Calu3 (cell line): ENCODE measurements at regions not wholly inside any gene's neighbourhood (a gene's known extent, or its start where the extent isn't known, plus 50 kb on each side); places are given as distances from the start of the nearest gene placed in this dataset.

Experiments used
- BruUV-seq: library from RNA; stranded (reverse); fragments of 400-500 nt; replicated peaks from 2 replicates; lab custom pipeline; 2021; lab: Mats Ljungman, UMichigan
- CTCF ChIA-PET: fragments of 300-600 bp; sonication (Branson Sonifier 250); formaldehyde crosslinking; loops from one replicate; lab custom pipeline; 2022; ENCODE audit warnings: antibody characterized with exemption; lab: Charles Lee
- DNase-seq: peaks from one replicate; pipeline ENCODE4 v3.0.0; 2022
- H3K27ac Mint-ChIP-seq: one replicate; pipeline ENCODE4 v1.8.0; 2022; ENCODE audit warnings: mixed read lengths; ENCODE audit not compliant: unreplicated experiment
- H3K27me3 Mint-ChIP-seq: one replicate; pipeline ENCODE4 v1.8.0; 2022; ENCODE audit warnings: mixed read lengths; ENCODE audit not compliant: unreplicated experiment
- H3K36me3 Mint-ChIP-seq: one replicate; pipeline ENCODE4 v1.8.0; 2022; ENCODE audit warnings: mild to moderate bottlenecking, moderate library complexity, mixed read lengths; ENCODE audit not compliant: insufficient read depth, unreplicated experiment
- H3K4me1 Mint-ChIP-seq: one replicate; pipeline ENCODE4 v1.8.0; 2022; ENCODE audit warnings: mild to moderate bottlenecking, low read depth, mixed read lengths; ENCODE audit not compliant: unreplicated experiment
- H3K4me3 Mint-ChIP-seq: one replicate; pipeline ENCODE4 v1.8.0; 2022; ENCODE audit warnings: mild to moderate bottlenecking, low read depth, moderate library complexity, mixed read lengths; ENCODE audit not compliant: unreplicated experiment
- H3K9me3 Mint-ChIP-seq: one replicate; pipeline ENCODE4 v1.8.0; 2022; ENCODE audit warnings: low read depth, mixed read lengths; ENCODE audit not compliant: unreplicated experiment
- intact Hi-C: fragments of 100-400 bp; cut with micrococcal nuclease; formaldehyde crosslinking; loops from one replicate; pipeline ENCODE4 v1.10.0; 2022; ENCODE audit not compliant: unreplicated experiment
- TF ChIP-seq, protein P1 (sequence below): fragments of 200-600 bp; IDR thresholded peaks from one replicate; pipeline ENCODE4 v1.8.0; 2022; ENCODE audit warnings: antibody characterized with exemption; ENCODE audit not compliant: unreplicated experiment

DNA sequence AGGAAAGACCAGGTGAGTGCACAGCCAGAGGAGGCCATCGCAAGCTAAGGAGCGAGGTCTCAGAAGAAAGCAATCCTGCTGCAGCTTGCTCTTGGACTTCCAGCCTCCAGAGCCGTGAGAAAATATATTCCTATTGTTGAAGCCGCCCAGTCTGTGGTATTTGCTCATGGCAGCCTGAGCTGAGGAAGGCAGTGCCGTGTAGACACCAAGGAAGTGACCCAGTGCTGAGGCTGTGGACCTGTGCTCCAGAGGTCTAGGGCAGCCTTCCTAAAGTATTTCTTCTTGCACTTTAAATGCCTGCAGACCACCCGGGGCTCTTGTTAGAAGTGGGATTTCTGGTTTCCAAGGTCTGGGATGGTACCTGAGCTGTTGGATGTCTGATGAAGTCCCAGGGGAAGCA lies 158.5 kb upstream of the KL start:
- H3K36me3 Mint-ChIP-seq = no peaks in the 10 kb centered on the region
- H3K27me3 Mint-ChIP-seq = peaks cover 10% of the 10 kb centered on the region
- H3K4me3 Mint-ChIP-seq = no peak overlapping the region
- H3K27ac Mint-ChIP-seq = no peak overlapping the region
- intact Hi-C loops = no loop called here
- no peaks in the 10 kb centered on the region for H3K9me3 Mint-ChIP-seq
- BruUV-seq = no TSS peak
- no peak for DNase-seq
- no peaks in the 10 kb centered on the region for H3K4me1 Mint-ChIP-seq
- CTCF ChIA-PET = no interaction called here
- TF ChIP-seq, protein P1, sequence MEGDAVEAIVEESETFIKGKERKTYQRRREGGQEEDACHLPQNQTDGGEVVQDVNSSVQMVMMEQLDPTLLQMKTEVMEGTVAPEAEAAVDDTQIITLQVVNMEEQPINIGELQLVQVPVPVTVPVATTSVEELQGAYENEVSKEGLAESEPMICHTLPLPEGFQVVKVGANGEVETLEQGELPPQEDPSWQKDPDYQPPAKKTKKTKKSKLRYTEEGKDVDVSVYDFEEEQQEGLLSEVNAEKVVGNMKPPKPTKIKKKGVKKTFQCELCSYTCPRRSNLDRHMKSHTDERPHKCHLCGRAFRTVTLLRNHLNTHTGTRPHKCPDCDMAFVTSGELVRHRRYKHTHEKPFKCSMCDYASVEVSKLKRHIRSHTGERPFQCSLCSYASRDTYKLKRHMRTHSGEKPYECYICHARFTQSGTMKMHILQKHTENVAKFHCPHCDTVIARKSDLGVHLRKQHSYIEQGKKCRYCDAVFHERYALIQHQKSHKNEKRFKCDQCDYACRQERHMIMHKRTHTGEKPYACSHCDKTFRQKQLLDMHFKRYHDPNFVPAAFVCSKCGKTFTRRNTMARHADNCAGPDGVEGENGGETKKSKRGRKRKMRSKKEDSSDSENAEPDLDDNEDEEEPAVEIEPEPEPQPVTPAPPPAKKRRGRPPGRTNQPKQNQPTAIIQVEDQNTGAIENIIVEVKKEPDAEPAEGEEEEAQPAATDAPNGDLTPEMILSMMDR = no peak

DNA sequence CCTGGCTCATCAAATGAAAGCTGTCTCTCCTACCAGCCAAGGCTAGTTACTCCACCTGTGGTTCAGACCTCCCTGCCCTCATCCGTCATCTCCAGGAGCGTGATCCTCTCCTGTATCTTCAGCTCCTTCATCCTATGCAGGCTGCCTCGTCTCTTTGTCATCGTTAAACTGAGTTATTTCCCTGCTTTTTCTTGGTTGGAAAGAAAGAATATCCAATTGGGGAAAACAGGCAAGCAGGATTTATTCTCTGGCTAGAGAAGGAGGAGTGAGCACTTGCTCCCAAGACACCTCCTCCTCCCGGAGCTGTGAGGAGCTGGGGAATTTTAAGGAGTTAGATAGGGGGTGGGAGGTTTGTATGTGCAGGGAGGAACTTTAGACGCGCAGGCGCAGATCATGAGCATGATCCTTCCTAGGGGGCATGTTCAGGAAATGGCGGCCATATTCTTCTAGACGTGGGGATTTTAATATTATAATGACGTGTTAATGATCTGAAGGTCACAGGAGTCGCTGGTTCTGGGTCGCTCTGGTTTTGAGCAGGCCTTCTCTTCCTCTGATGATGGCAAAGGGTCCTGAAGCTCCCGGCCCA lies 156.4 kb upstream of the KL start:
- H3K4me1 Mint-ChIP-seq = no peaks in the 10 kb centered on the region
- no peaks in the 10 kb centered on the region for H3K9me3 Mint-ChIP-seq
- no peak overlapping the region for H3K27ac Mint-ChIP-seq
- no peaks in the 10 kb centered on the region for H3K27me3 Mint-ChIP-seq
- no peak overlapping the region for H3K4me3 Mint-ChIP-seq
- TF ChIP-seq, protein P1 = no peak
- H3K36me3 Mint-ChIP-seq = no peaks in the 10 kb centered on the region
- CTCF ChIA-PET = no interaction called here
- no TSS peak for BruUV-seq
- intact Hi-C loops = no loop called here
- no peak for DNase-seq

DNA sequence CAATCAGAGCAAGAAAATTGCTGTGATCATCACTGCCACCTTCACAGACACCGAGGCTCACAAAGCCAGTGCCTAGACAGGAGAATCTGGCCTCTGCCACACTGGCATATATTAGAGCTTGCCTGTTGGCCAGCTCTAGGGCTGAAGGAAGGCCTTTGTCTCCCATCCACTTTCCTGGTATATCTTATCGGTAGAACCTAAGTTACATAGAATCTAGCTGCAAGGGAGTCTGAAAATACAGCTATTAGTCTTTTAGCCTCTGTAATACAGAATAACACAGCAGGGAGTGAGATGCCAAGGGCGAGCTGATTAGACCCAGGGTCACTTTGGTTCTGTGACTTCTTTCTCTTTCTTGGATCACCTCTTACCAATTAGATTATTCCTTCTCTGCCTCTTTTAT lies 154.9 kb upstream of the KL start:
- BruUV-seq = no TSS peak
- intact Hi-C loops = no loop called here
- no peaks in the 10 kb centered on the region for H3K9me3 Mint-ChIP-seq
- CTCF ChIA-PET = no interaction called here
- H3K36me3 Mint-ChIP-seq = no peaks in the 10 kb centered on the region
- H3K4me1 Mint-ChIP-seq = no peaks in the 10 kb centered on the region
- no peaks in the 10 kb centered on the region for H3K27me3 Mint-ChIP-seq
- no peak overlapping the region for H3K4me3 Mint-ChIP-seq
- DNase-seq = no peak
- no peak overlapping the region for H3K27ac Mint-ChIP-seq
- TF ChIP-seq, protein P1 = no peak

DNA sequence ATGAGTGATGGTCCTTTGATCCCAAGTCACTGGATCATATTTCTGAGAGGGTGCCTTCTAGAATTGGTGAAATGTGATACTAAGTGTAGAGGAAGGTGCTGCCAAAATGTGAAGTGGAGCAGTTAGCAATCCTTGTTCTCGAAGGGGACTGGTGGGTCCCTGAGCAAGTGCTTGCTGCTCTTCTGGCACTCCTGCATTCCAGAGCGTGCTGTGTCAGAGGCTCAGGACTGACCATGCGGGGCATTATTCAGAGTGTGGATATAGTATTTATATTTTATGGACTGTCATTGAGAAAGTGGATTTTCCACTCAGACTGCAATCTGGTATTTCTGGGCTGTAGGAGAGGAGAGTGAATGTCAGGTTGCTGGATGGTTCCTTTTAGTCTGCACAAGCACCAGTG lies 152.6 kb upstream of the KL start:
- no peak overlapping the region for H3K4me3 Mint-ChIP-seq
- H3K36me3 Mint-ChIP-seq = no peaks in the 10 kb centered on the region
- intact Hi-C loops = no loop called here
- no peaks in the 10 kb centered on the region for H3K4me1 Mint-ChIP-seq
- H3K9me3 Mint-ChIP-seq = no peaks in the 10 kb centered on the region
- TF ChIP-seq, protein P1 = no peak
- CTCF ChIA-PET = no interaction called here
- no peaks in the 10 kb centered on the region for H3K27me3 Mint-ChIP-seq
- H3K27ac Mint-ChIP-seq = no peak overlapping the region
- no TSS peak for BruUV-seq
- no peak for DNase-seq
